ENCODE measurements at regions not wholly inside any gene's neighbourhood (a gene's known extent, or its start where the extent isn't known, plus 50 kb on each side); places are given as distances from the start of the nearest gene placed in this dataset.

GRCh38 chrX:147180886-147181285 lies 366.3 kb upstream of the CXorf51A start:
- H3K4me1 Mint-ChIP-seq: no peaks in the 10 kb centered on the region
- no peak overlapping the region for H2AFZ ChIP-seq

More at GRCh38 chrX:147180886-147181285, 366.3 kb upstream of the CXorf51A start:
- Mint-ChIP-seq H3K4me3 (no peak overlapping the region), H3K9me3 (no peaks in the 10 kb centered on the region), H3K27me3 (ENCODE audit: insufficient read depth, low read depth, poor library complexity) (peaks cover 2% of the 10 kb centered on the region), H3K27ac (no peak overlapping the region), H3K36me3 (ENCODE audit: low read depth) (no peaks in the 10 kb centered on the region)
- no peak for TF ChIP-seq POLR2AphosphoS5 (IDR thresholded peaks at IDR 0.05; ENCODE audit: low read depth)
- no peak for TF ChIP-seq CREB1 (CRISPR knock-in tag; IDR thresholded peaks at IDR 0.05; ENCODE audit: low read depth)
- no peak for TF ChIP-seq ETS1 (IDR thresholded peaks at IDR 0.05)
- TF ChIP-seq NANOG (IDR thresholded peaks at IDR 0.05; ENCODE audit: borderline replicate concordance): no peak
- no peak for TF ChIP-seq REST (IDR thresholded peaks at IDR 0.05; ENCODE audit: unreplicated experiment)
- TF ChIP-seq ZNF462 (CRISPR knock-in tag; IDR thresholded peaks at IDR 0.05): no peak
- no peak for TF ChIP-seq EZH2 (IDR thresholded peaks at IDR 0.05; ENCODE audit: low read depth, unreplicated experiment)
- TF ChIP-seq EZH2phosphoT487 (IDR thresholded peaks at IDR 0.05; ENCODE audit: unreplicated experiment): no peak
- Histone ChIP-seq H3K4me3 (no peak overlapping the region), H3F3A (replicated peaks; ENCODE audit: low read depth) (no peaks in the 10 kb centered on the region), H3K27ac (ENCODE audit: low read depth) (no peak overlapping the region), H3K9me2 (ENCODE audit: insufficient read depth) (no peaks in the 10 kb centered on the region), H3K79me2 (replicated peaks; ENCODE audit: insufficient read depth) (no peaks in the 10 kb centered on the region), H3K36me3 (ENCODE audit: insufficient read depth) (no peaks in the 10 kb centered on the region), H3K4me2 (no peak overlapping the region), H3K27me3 (ENCODE audit: insufficient read depth) (no peaks in the 10 kb centered on the region), H4K20me1 (replicated peaks; ENCODE audit: insufficient read depth) (no peaks in the 10 kb centered on the region), H3K4me1 (ENCODE audit: insufficient read depth) (no peaks in the 10 kb centered on the region)
- ATAC-seq: no peak
- no peak for DNase-seq (ENCODE audit: low spot score)
